ENCODE measurements at regions not wholly inside any gene's neighbourhood (a gene's known extent, or its start where the extent isn't known, plus 50 kb on each side); places are given as distances from the start of the nearest gene placed in this dataset.

DNA sequence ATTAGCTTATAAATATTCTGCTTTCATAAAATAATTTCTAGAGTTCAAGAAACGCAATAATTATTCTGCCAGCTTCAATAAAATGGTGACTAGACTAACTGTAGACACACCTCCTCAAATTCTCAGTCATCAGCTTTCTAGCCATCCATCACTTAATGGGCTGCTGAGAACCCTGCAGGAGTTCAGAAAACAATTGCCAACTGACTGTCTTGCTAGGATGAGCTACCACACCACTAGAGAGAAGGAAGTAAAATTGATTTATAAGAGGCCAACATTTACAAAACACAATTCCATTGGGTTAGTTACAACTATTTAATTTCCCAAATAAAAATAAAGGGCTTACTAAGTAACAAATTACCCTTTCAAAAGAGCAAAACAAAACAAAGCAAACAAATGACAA is 126.5 kb upstream of the PAPPA start:
- TF ChIP-seq, protein P1, sequence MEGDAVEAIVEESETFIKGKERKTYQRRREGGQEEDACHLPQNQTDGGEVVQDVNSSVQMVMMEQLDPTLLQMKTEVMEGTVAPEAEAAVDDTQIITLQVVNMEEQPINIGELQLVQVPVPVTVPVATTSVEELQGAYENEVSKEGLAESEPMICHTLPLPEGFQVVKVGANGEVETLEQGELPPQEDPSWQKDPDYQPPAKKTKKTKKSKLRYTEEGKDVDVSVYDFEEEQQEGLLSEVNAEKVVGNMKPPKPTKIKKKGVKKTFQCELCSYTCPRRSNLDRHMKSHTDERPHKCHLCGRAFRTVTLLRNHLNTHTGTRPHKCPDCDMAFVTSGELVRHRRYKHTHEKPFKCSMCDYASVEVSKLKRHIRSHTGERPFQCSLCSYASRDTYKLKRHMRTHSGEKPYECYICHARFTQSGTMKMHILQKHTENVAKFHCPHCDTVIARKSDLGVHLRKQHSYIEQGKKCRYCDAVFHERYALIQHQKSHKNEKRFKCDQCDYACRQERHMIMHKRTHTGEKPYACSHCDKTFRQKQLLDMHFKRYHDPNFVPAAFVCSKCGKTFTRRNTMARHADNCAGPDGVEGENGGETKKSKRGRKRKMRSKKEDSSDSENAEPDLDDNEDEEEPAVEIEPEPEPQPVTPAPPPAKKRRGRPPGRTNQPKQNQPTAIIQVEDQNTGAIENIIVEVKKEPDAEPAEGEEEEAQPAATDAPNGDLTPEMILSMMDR (optimal IDR thresholded peaks at IDR 0.05 in 1 of 3, IDR thresholded peaks at IDR 0.05 in 1 of 3, conservative IDR thresholded peaks at IDR 0.05 in 1 of 3; ENCODE audit: extremely low read depth in 1 of 3, insufficient read depth in 2 of 3, low read length in 3 of 3), result no peak
- no peak for TF ChIP-seq EZH2 (IDR thresholded peaks at IDR 0.05; ENCODE audit: low read length)
